Pons (tissue), 1 donor: ENCODE measurements at regions not wholly inside any gene's neighbourhood (a gene's known extent, or its start where the extent isn't known, plus 50 kb on each side); places are given as distances from the start of the nearest gene placed in this dataset.
"Not testable (repeated sequence)": the region's sequence is repeated elsewhere in the genome, so short reads cannot be mapped to it uniquely, and the experiment has no call there.

Experiments used
- DNase-seq: peaks from one replicate; pipeline ENCODE4 v3.0.0-alpha.2; 2016; ENCODE audit warnings: low spot score

DNA sequence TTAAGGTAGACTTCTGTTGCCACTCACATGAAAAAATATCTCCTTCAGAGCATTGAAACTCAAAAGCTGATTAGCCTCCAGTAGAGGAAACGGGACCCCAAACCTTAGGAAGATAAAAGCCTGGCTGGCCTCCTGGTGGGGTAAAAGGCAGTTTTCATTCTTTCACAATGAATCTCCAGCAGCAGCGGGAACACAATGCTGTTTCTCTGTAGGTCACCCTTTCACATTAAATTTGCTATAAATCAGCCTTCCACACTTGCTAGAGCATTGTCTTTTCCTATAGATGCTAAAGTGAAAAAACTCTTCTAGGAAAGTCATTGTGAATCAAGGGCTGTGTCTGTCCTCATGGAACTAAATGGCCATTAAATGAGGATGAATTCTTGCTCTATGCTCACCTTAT, 207.3 kb upstream of the MAGEB2 start:
- DNase-seq, result no peak

DNA sequence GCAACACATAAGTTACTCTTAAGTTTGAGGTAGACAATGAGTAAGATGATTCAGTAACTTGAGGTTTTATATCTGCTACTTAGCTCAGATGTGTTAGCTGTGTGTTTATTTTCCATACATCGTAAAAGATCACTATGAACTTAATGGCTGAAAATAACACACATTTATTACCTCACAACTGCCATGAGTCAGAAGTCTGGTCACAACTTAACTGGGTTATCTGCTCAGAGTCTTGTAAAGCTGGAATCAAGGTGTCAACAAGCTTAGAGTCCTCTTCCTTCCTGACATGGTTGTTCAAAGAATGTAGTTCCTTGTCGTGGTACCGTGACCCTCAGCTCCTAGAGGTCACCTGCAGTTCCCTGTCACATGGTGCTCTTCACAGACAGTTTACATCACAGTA, 204.9 kb upstream of the MAGEB2 start:
- DNase-seq, result no peak

- DNase-seq, result no peak
These were observed 199.9 kb upstream of the MAGEB2 start for GRCh38 chrX:30015440-30015839.

- no peak for DNase-seq
These were observed 187.7 kb upstream of the MAGEB2 start for GRCh38 chrX:30027636-30028035.

DNA sequence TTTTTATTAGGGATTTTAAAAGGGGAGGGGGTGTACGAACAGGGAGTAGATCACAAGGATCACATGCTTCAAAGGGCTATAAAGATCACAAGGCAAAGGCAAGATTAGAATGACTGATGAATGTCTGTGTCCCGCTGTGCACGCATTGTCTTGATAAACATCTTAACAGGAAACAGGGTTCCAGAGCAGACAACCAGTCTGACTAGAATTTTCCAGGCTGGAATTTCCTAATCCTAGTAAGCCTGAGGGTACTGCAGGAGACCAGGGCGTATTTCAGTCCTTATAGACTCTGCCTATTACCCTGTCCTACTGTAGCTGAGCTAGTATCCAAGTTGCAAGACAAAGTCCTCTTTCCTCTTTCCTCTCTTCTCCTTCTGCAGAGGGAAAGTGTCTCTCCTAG, 179.0 kb upstream of the MAGEB2 start:
- not testable (repeated sequence) for DNase-seq

DNA sequence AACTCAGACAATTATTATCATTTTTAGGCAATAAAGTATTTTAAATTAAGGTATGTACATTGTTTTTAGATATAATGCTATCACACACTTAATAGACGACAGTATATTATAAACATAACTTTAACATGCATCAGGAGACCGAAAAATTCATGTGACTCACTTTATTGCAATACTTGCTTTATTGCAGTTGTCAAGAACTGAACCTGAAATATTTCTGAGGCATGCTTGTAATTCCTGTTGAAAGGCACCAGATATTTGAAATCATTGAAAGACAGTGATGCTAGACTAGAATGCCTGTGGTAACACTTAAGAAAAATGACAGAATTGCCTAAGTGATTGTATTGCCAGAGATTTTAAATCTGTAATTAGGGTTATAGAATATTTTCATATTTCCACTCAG, 175.6 kb upstream of the MAGEB2 start:
- no peak for DNase-seq

GRCh38 chrX:30060718-30061117, 154.6 kb upstream of the MAGEB2 start:
- DNase-seq, result peak; percentile 47

DNA sequence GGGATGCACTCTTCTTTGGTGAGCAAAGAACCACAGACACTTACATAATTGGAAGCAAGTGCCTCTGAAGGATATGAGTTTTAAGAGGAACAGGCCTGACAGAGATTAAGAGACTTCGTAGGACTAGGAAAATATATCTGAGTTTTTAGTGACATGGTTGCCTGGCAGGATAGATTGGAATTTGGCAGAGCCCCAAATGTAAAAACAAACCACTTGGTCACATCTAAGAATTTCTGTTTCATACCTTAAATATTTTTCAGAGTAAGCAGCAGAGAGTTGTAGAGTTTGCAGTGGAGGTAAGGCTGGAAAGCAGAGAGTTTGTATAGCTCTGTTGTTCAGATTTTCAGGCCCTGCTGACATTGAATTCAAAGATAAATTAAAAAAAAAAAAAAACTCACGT, 150.1 kb upstream of the MAGEB2 start:
- DNase-seq, result no peak

- DNase-seq, result no peak
These were observed 147.7 kb upstream of the MAGEB2 start for GRCh38 chrX:30067677-30068076.

DNA sequence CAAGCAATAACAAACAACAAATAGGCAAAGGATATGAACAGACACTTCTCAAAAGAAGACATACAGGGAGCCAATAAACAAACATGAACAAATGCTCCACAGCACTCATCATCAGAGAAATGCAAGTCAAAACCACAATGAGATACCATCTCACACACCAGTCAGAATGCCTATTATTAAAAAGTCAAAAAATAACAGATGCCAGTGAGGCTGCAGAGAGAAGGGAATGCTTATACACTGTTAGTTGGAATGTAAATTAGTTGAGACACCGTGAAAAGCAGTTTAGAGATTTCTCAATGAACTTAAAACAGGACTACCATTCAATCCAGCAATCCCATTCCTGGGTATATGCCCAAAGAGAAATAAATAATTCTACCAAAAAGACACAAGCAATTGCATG, 129.8 kb upstream of the MAGEB2 start:
- no peak for DNase-seq

GRCh38 chrX:30111431-30111830, 103.9 kb upstream of the MAGEB2 start:
- no peak for DNase-seq

- DNase-seq, result peak; percentile 32
These were observed 73.4 kb upstream of the MAGEB2 start for GRCh38 chrX:30141966-30142365.

DNA sequence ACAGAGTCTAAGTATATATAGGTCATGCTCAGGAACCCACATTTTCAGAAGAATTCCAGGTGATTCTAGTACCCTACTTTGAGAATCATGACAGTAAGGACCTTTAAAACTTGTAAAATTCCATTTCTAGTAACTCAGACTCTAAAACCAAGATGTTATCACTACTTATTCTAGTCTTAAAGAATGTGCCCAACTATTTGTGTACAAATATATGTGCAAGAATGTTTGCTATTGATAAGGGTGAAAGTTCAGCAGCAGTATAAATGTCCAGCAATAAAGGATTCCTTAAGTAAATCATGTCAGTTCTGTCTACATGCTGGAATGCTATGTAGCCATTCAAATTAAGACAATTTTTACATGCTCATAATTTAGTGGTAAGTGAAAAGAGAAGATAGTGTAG, 71.1 kb upstream of the MAGEB2 start:
- DNase-seq, result no peak

GRCh38 chrX:30144971-30145731, 70.2 kb upstream of the MAGEB2 start:
- no peak for DNase-seq

- no peak for DNase-seq
These were observed 67.2 kb upstream of the MAGEB2 start for GRCh38 chrX:30147996-30148643.

DNA sequence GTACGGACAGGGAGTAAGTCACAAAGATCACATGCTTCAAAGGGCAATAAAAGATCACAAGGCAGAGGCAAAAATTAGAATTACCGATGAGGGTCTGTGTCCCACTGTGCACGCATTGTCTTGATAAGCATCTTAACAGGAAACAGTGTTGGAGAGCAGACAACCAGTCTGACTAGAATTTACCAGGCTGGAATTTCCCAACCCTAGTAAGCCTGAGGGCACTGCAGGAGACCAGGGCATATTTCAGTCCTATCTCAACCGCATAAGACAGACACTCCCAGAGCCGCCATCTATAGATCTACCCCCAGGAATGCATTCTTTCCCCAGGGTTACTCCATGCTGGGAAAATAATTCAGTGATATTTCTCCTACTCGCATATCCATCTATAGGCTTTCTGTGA, 66.2 kb upstream of the MAGEB2 start:
- not testable (repeated sequence) for DNase-seq

GRCh38 chrX:30150196-30150895, 65.0 kb upstream of the MAGEB2 start:
- no peak for DNase-seq

- no peak for DNase-seq
These were observed 63.4 kb upstream of the MAGEB2 start for GRCh38 chrX:30151964-30152363.

GRCh38 chrX:30153175-30153880, 62.0 kb upstream of the MAGEB2 start:
- DNase-seq, result no peak

GRCh38 chrX:30153881-30154260, 61.5 kb upstream of the MAGEB2 start:
- DNase-seq, result no peak

- DNase-seq, result no peak
These were observed 59.4 kb upstream of the MAGEB2 start for GRCh38 chrX:30156009-30156408.

DNA sequence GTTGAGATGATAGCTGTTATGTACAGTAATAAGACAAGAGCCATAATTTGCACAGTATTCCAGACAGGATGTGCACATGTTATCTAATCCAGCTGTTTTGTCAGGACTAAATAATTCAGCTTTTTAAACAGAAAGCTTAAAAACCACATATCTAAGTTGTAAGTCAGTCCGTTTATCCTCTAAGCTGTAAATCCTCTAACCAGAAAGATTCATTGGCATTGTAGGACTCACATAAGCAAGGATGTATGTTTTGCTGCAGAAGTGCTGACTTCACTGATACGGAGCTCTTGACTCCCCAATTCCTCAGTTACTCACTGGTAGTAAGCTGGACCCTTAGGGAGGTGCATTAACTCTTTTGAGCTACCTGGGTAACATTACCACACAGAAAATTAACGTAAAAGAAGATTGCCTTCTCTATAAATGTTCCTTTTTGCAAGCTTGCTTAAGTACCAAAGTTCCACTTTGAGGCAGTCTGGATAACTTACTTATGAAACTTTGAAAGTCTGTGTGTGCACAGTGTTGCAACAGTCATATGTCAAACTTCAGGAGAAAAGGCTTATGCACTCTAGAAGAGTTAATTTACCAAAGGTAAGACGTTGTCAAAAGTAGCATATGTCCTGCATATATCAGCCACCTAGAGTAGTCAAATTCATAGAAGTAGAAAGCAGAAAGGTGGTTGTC, 58.3 kb upstream of the MAGEB2 start:
- no peak for DNase-seq
